H1 (cell line): ENCODE measurements at regions not wholly inside any gene's neighbourhood (a gene's known extent, or its start where the extent isn't known, plus 50 kb on each side); places are given as distances from the start of the nearest gene placed in this dataset.

Source experiments
- CTCF ChIA-PET: fragments of 300-600 bp; sonication (Branson Sonifier 250); formaldehyde crosslinking; loops from one replicate; lab custom pipeline; 2021; ENCODE audit not compliant: partially characterized antibody; lab: Charles Lee
- POLR2A ChIA-PET: fragments of 300-600 bp; sonication (Branson Sonifier 250); formaldehyde crosslinking; loops from one replicate; lab custom pipeline; 2021; ENCODE audit warnings: inconsistent platforms; ENCODE audit not compliant: partially characterized antibody; lab: Charles Lee
- DNase-seq, 2 experiments: peaks; one replicate each; pipeline versions ENCODE4 v3.0.0 to v3.0.0-alpha.2; 2010 to 2022; ENCODE audit warnings: low spot score in 2 of 2, low read depth in 1 of 2, mixed read lengths in 1 of 2
- FAIRE-seq: peaks from 2 replicates; lab custom pipeline; 2011; peaks lifted over from hg19 to GRCh38; lab: Jason Lieb, UNC
- H2AFZ ChIP-seq: 2 replicates; pipeline ENCODE4 v1.8.1; 2012; ENCODE audit warnings: low read length, inconsistent platforms
- H2AK5ac ChIP-seq: 2 replicates; pipeline ENCODE4 v1.6.1; 2013; ENCODE audit warnings: low read depth, low read length
- H2BK120ac ChIP-seq: replicated peaks from 2 replicates; pipeline ENCODE3; 2013; ENCODE audit warnings: low read depth, low read length, inconsistent platforms
- H2BK12ac ChIP-seq: 2 replicates; pipeline ENCODE4 v1.6.1; 2013; ENCODE audit warnings: low read depth, low read length
- H2BK15ac ChIP-seq: 2 replicates; pipeline ENCODE4 v1.6.1; 2013; ENCODE audit warnings: low read length
- H2BK20ac ChIP-seq: 2 replicates; pipeline ENCODE4 v1.6.1; 2013; ENCODE audit warnings: low read length
- H2BK5ac ChIP-seq: 2 replicates; pipeline ENCODE4 v1.6.1; 2013; ENCODE audit warnings: low read depth, low read length
- H3K14ac ChIP-seq: 2 replicates; pipeline ENCODE4 v1.6.1; 2013; ENCODE audit warnings: inconsistent platforms; ENCODE audit not compliant: insufficient read length
- H3K18ac ChIP-seq: 2 replicates; pipeline ENCODE4 v1.6.1; 2013; ENCODE audit warnings: low read length; ENCODE audit errors: extremely low read depth
- H3K23ac ChIP-seq: 2 replicates; pipeline ENCODE4 v1.6.1; 2013; ENCODE audit warnings: inconsistent platforms; ENCODE audit not compliant: insufficient read length
- H3K23me2 ChIP-seq: 2 replicates; pipeline ENCODE4 v1.6.1; 2013; ENCODE audit warnings: low read depth, low read length
- H3K27ac ChIP-seq: 2 replicates; pipeline ENCODE4 v1.6.1; 2011; ENCODE audit warnings: low read depth, low read length, inconsistent platforms
- H3K27me3 ChIP-seq, 4 experiments: replicated peaks in 1 of 4; 1 replicate in 1 of 4; 2 replicates in 3 of 4; pipeline versions ENCODE4 v1.6.1 to v1.8.1; 2011 to 2013; ENCODE audit warnings: low read length in 3 of 4, mild to moderate bottlenecking in 3 of 4, inconsistent platforms in 2 of 4, mixed read lengths in 2 of 4, moderate library complexity in 1 of 4; ENCODE audit not compliant: control insufficient read depth in 3 of 4, insufficient read depth in 3 of 4; ENCODE audit errors: extremely low read depth in 1 of 4
- H3K36me3 ChIP-seq, 4 experiments: 2 replicates each; pipeline versions ENCODE4 v1.6.1 to v1.8.1; 2011 to 2013; ENCODE audit warnings: mild to moderate bottlenecking in 4 of 4, low read length in 3 of 4, moderate library complexity in 2 of 4, control low read depth in 1 of 4, inconsistent platforms in 1 of 4; ENCODE audit not compliant: insufficient read depth in 4 of 4, control insufficient read depth in 2 of 4
- H3K4ac ChIP-seq: replicated peaks from 2 replicates; pipeline ENCODE3; 2013; ENCODE audit warnings: low read length, low read depth, mixed read lengths, inconsistent platforms; ENCODE audit not compliant: insufficient read length
- H3K4me1 ChIP-seq, 4 experiments: replicated peaks in 1 of 4; 1 replicate in 1 of 4; 2 replicates in 3 of 4; pipeline versions ENCODE4 v1.6.1 to v1.8.1; 2011 to 2013; ENCODE audit warnings: low read length in 3 of 4, inconsistent platforms in 2 of 4, mixed read lengths in 1 of 4; ENCODE audit not compliant: insufficient read depth in 4 of 4, control insufficient read depth in 3 of 4
- H3K4me2 ChIP-seq, 2 experiments: 2 replicates each; pipeline versions ENCODE4 v1.6.1 to v1.8.1; 2011 to 2013; ENCODE audit warnings: low read depth in 2 of 2, low read length in 2 of 2, control low read depth in 1 of 2, inconsistent platforms in 1 of 2, mild to moderate bottlenecking in 1 of 2; ENCODE audit not compliant: insufficient read depth in 1 of 2
- H3K4me3 ChIP-seq, 4 experiments: fragments of 200-600, 300-600 bp in 1 of 4; sonication (generic), shearing (Covaris generic), sonication (Bioruptor Twin) in 1 of 4; 2 replicates each; pipeline versions ENCODE4 v1.5.1 to v1.8.1; 2011 to 2016; ENCODE audit warnings: low read length in 4 of 4, low read depth in 3 of 4, control low read depth in 2 of 4, inconsistent platforms in 2 of 4, mild to moderate bottlenecking in 2 of 4, mixed read lengths in 1 of 4, moderate library complexity in 1 of 4; ENCODE audit not compliant: insufficient read depth in 2 of 4; ENCODE audit errors: extremely low read depth in 1 of 4
- H3K56ac ChIP-seq: replicated peaks from 2 replicates; pipeline ENCODE3; 2013; ENCODE audit warnings: low read depth, mild to moderate bottlenecking, mixed read lengths, low read length, inconsistent platforms; ENCODE audit not compliant: insufficient read length
- H3K79me1 ChIP-seq: 2 replicates; pipeline ENCODE4 v1.6.1; 2013; ENCODE audit warnings: low read depth, low read length, control low read depth
- H3K79me2 ChIP-seq, 2 experiments: 2 replicates each; pipeline versions ENCODE4 v1.6.1 to v1.8.1; 2012 to 2013; ENCODE audit warnings: low read length in 2 of 2, mild to moderate bottlenecking in 2 of 2, inconsistent platforms in 1 of 2; ENCODE audit not compliant: insufficient read depth in 2 of 2, control insufficient read depth in 1 of 2
- H3K9ac ChIP-seq, 4 experiments: replicated peaks in 1 of 4; 1 replicate in 1 of 4; 2 replicates in 3 of 4; pipeline versions ENCODE4 v1.6.1 to v1.8.1; 2011 to 2013; ENCODE audit warnings: low read depth in 3 of 4, low read length in 3 of 4, control low read depth in 2 of 4, mild to moderate bottlenecking in 2 of 4, moderate library complexity in 2 of 4, inconsistent platforms in 1 of 4; ENCODE audit errors: extremely low read depth in 1 of 4
- H3K9me3 ChIP-seq, 2 experiments: 2 replicates each; pipeline versions ENCODE4 v1.6.1 to v1.8.1; 2012 to 2013; ENCODE audit warnings: mild to moderate bottlenecking in 2 of 2, moderate library complexity in 2 of 2, control low read depth in 1 of 2, inconsistent platforms in 1 of 2, low read depth in 1 of 2, low read length in 1 of 2, mixed read lengths in 1 of 2; ENCODE audit not compliant: insufficient read depth in 2 of 2
- H4K20me1 ChIP-seq, 2 experiments: replicated peaks in 1 of 2; 2 replicates each; pipeline versions ENCODE3 to v1.8.1; 2011 to 2013; ENCODE audit warnings: inconsistent platforms in 2 of 2, low read length in 2 of 2, mild to moderate bottlenecking in 1 of 2; ENCODE audit not compliant: insufficient read depth in 2 of 2, control insufficient read depth in 1 of 2
- H4K5ac ChIP-seq: 2 replicates; pipeline ENCODE4 v1.6.1; 2013; ENCODE audit warnings: low read length, low read depth, mixed read lengths, inconsistent platforms; ENCODE audit not compliant: insufficient read length
- H4K8ac ChIP-seq: 2 replicates; pipeline ENCODE4 v1.8.0; 2013; ENCODE audit warnings: mild to moderate bottlenecking, moderate library complexity, low read length, inconsistent platforms; ENCODE audit not compliant: insufficient read depth; ENCODE audit errors: extremely low read depth
- H4K91ac ChIP-seq: replicated peaks from 2 replicates; pipeline ENCODE3; 2013; ENCODE audit warnings: low read length, mixed read lengths, inconsistent platforms; ENCODE audit not compliant: insufficient read length
- CREB1 ChIP-seq: IDR thresholded peaks from 2 replicates; pipeline ENCODE4 v1.6.1; 2012; ENCODE audit warnings: inconsistent platforms
- EP300 ChIP-seq, 2 experiments: IDR thresholded peaks; 1 replicate in 1 of 2; 2 replicates in 1 of 2; pipeline ENCODE4 v1.6.1; 2011 to 2012; ENCODE audit warnings: low read depth in 2 of 2, low read length in 2 of 2, mild to moderate bottlenecking in 2 of 2, borderline replicate concordance in 1 of 2, inconsistent platforms in 1 of 2, moderate library complexity in 1 of 2
- POU5F1 ChIP-seq: IDR thresholded peaks from 2 replicates; pipeline ENCODE4 v1.6.1; 2011; ENCODE audit warnings: low read depth, mild to moderate bottlenecking, low read length, moderate library complexity
- SRF ChIP-seq: IDR thresholded peaks from 2 replicates; pipeline ENCODE4 v1.6.1; 2011; ENCODE audit warnings: mild to moderate bottlenecking, low read depth, low read length, moderate library complexity
- WGBS, 2 experiments: shearing (Covaris generic) in 1 of 2; methylation state at CpG; one replicate each; pipeline versions ENCODE4 v1.1.6 to v1.1.7; 2013 to 2015; ENCODE audit warnings: low lambda C conversion rate in 2 of 2, mixed read lengths in 2 of 2, inconsistent platforms in 1 of 2, low coverage in 1 of 2, missing lambda C conversion rate in 1 of 2; ENCODE audit not compliant: insufficient replicate concordance in 2 of 2, insufficient coverage in 1 of 2, insufficient read length in 1 of 2; ENCODE audit errors: extremely low coverage in 1 of 2, missing lambda C conversion rate in 1 of 2; 5-methylcytosine and 5-hydroxymethylcytosine counted together
- TF ChIP-seq, protein P1 (sequence below): IDR thresholded peaks from 2 replicates; pipeline ENCODE4 v1.6.1; 2012; ENCODE audit warnings: inconsistent platforms

DNA sequence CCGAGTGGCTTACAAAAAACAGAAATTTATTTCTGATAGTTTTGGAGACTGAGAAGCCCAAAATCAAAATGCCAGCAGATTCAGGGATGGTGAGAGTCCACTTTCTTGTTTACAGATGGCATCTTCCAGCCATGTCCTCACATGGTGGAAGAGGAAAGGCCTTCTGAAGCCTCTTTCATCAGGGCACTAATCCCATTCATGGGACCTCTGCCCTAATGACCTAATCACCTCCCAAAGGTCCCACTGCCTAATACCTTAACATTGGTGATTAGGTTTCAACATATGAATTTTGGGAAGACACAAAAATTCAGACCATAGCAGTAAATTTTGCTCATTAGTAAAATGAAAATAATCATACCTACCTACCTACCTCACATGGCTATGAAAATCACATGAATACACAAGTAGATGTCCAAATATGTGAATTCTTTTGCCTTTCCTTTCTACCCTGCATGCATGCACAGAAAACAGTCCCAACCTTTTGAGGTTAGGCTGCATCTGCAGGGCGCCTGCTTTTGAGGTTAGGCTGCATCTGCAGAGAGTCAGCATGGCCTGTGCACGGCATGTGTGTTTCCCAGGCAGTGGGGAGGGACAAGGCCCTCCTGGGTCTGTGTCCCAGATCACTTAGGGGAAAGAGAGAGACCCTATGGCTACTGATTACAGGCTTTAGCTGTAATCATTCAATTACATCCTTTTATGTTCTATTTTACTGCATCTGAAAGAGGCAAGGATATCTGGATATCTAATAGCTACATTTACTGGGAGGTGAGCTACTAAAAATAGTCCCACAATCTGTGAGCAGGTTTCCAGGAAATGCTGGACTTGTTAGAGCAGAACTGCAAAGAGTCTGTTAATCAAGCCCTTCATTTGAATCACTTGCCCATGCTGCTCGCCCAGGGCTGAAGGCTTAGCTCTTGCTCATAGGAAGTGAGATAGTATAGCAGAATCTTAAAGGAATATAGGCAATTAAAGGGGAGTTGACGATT, 497.7 kb upstream of the MARCKS start:
- DNase-seq, result no peak
- H4K20me1 ChIP-seq, result no peaks in the 10 kb centered on the region
- TF ChIP-seq, protein P1, sequence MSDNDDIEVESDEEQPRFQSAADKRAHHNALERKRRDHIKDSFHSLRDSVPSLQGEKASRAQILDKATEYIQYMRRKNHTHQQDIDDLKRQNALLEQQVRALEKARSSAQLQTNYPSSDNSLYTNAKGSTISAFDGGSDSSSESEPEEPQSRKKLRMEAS, result no peak
- TF ChIP-seq EP300 (IDR thresholded peaks at IDR 0.05; ENCODE audit: borderline replicate concordance in 1 of 2, low read depth in 2 of 2, low read length in 2 of 2) (no peak), CREB1 (no peak), POU5F1 (no peak), SRF (no peak)
- WGBS, 2 experiments, result 84% methylated on average over 5 of the region's 5 CpGs; no CpG with 5 or more reads in 1 of the 2 experiments
- H2BK120ac ChIP-seq, result no peak overlapping the region
- CTCF ChIA-PET, result no interaction called here
- no peak overlapping the region for H3K56ac ChIP-seq
- no peak overlapping the region for H4K8ac ChIP-seq
- no peak overlapping the region for H3K14ac ChIP-seq
- H2BK15ac ChIP-seq, result no peak overlapping the region
- POLR2A ChIA-PET, result no interaction called here
- H3K9ac ChIP-seq, result no peak overlapping the region
- H3K4ac ChIP-seq, result no peak overlapping the region
- H3K4me1 ChIP-seq, result peaks cover 0 to 12% (median 4%) of the 10 kb centered on the region in 4 experiments; a peak in 4 of 7 replicates
- H3K18ac ChIP-seq, result no peak overlapping the region
- no peaks in the 10 kb centered on the region for H3K79me1 ChIP-seq
- no peak overlapping the region for H2BK5ac ChIP-seq
- no peaks in the 10 kb centered on the region for H3K79me2 ChIP-seq
- no peak for FAIRE-seq
- no peak overlapping the region for H2BK12ac ChIP-seq
- no peak overlapping the region for H4K91ac ChIP-seq
- H4K5ac ChIP-seq, result no peak overlapping the region
- H2BK20ac ChIP-seq, result no peak overlapping the region
- H2AK5ac ChIP-seq, result no peak overlapping the region
- H3K36me3 ChIP-seq, result no peaks in the 10 kb centered on the region
- no peak overlapping the region for H3K27ac ChIP-seq
- no peak overlapping the region for H3K23ac ChIP-seq
- peak overlapping the region; percentile 49; the same call in 1 of the 2 replicates for H2AFZ ChIP-seq
- no peaks in the 10 kb centered on the region for H3K23me2 ChIP-seq
- no peaks in the 10 kb centered on the region for H3K27me3 ChIP-seq
- H3K9me3 ChIP-seq, result no peaks in the 10 kb centered on the region
- H3K4me2 ChIP-seq, result no peak overlapping the region
- H3K4me3 ChIP-seq, result no peak overlapping the region
